Right lobe of liver (tissue), 4 donors: ENCODE measurements at regions not wholly inside any gene's neighbourhood (a gene's known extent, or its start where the extent isn't known, plus 50 kb on each side); places are given as distances from the start of the nearest gene placed in this dataset.

Source experiments
- CTCF ChIP-seq, 4 donors: fragments of 200-600 bp in 3 of 4; fragments of 450-650 bp in 1 of 4; IDR thresholded peaks; one replicate each; pipeline versions ENCODE4 v1.5.1 to v1.8.0; 2016 to 2022; ENCODE audit warnings: antibody characterized with exemption in 4 of 4, mild to moderate bottlenecking in 2 of 4
- POLR2A ChIP-seq: fragments of 450-650 bp; IDR thresholded peaks from one replicate; pipeline ENCODE4 v1.6.1; 2017; ENCODE audit warnings: antibody characterized with exemption, mild to moderate bottlenecking
- donor health status: DM: no; HTN: no; CAD: no.
- donor health status: DM: no; HTN: no; CAD: no.
- donor health status: DM: no; HTN: yes; CAD: no.

- no peak for TF ChIP-seq CTCF (IDR thresholded peaks at IDR 0.05)
- TF ChIP-seq POLR2A, result no peak
These were observed 239.8 kb downstream of the EN1 start for GRCh38 chr2:118607641-118608040.
